Testis (tissue), 2 donors: ENCODE measurements at regions not wholly inside any gene's neighbourhood (a gene's known extent, or its start where the extent isn't known, plus 50 kb on each side); places are given as distances from the start of the nearest gene placed in this dataset.

Experiments used
- POLR2A ChIP-seq: fragments of 450-650 bp; IDR thresholded peaks from one replicate; pipeline ENCODE4 v1.6.1; 2017; ENCODE audit warnings: antibody characterized with exemption, mild to moderate bottlenecking, moderate library complexity
- TF ChIP-seq, protein P1 (sequence below), 3 experiments: fragments of 450-650 bp in 2 of 3; fragments of 200-600 bp in 1 of 3; sonication (generic) in 1 of 3; IDR thresholded peaks; one replicate each; pipeline ENCODE4 v1.5.1; 2016 to 2019; ENCODE audit warnings: antibody characterized with exemption in 3 of 3, mild to moderate bottlenecking in 2 of 3, moderate library complexity in 1 of 3

DNA sequence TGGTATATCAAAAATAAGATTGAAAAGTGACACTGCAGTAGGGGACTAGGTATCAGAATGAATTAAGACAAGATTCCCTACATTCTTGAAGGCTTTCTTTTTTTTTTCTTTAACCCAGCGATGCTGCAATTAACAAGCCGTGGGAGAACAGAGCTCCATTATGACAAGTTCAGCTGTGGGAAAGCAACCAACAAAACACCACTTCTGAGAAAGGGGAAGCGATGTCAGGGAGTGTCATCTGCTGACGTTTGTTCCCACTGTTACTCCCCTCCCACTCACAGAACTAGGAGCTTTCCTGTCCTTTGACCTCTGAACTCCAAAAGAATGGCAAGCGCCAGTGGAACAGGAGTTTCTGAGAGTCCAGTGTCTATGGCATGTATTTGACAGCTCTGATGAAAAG is 90.2 kb upstream of the SLITRK2 start:
- TF ChIP-seq, protein P1, sequence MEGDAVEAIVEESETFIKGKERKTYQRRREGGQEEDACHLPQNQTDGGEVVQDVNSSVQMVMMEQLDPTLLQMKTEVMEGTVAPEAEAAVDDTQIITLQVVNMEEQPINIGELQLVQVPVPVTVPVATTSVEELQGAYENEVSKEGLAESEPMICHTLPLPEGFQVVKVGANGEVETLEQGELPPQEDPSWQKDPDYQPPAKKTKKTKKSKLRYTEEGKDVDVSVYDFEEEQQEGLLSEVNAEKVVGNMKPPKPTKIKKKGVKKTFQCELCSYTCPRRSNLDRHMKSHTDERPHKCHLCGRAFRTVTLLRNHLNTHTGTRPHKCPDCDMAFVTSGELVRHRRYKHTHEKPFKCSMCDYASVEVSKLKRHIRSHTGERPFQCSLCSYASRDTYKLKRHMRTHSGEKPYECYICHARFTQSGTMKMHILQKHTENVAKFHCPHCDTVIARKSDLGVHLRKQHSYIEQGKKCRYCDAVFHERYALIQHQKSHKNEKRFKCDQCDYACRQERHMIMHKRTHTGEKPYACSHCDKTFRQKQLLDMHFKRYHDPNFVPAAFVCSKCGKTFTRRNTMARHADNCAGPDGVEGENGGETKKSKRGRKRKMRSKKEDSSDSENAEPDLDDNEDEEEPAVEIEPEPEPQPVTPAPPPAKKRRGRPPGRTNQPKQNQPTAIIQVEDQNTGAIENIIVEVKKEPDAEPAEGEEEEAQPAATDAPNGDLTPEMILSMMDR (IDR thresholded peaks at IDR 0.05): no peak
- TF ChIP-seq POLR2A: no peak
